Mononuclear cell (primary cell): ENCODE measurements at regions not wholly inside any gene's neighbourhood (a gene's known extent, or its start where the extent isn't known, plus 50 kb on each side); places are given as distances from the start of the nearest gene placed in this dataset.

ENCODE experiments used
- H3K27me3 ChIP-seq: 2 replicates; pipeline ENCODE4 v1.6.0; 2011; ENCODE audit warnings: low read length, control low read depth; ENCODE audit not compliant: insufficient read depth
- H3K4me1 ChIP-seq: 2 replicates; pipeline ENCODE4 v1.5.1; 2011; ENCODE audit warnings: mild to moderate bottlenecking, low read length, control low read depth; ENCODE audit not compliant: insufficient read depth
- H3K4me3 ChIP-seq: 2 replicates; pipeline ENCODE4 v1.5.1; 2011; ENCODE audit warnings: mild to moderate bottlenecking, low read length, moderate library complexity
- H3K9me3 ChIP-seq: 2 replicates; pipeline ENCODE4 v1.5.1; 2011; ENCODE audit warnings: low read depth, mild to moderate bottlenecking, control low read depth, low read length

- peaks cover 21% of the 10 kb centered on the region for H3K4me1 ChIP-seq
- no peaks in the 10 kb centered on the region for H3K9me3 ChIP-seq
- peaks cover 70% of the 10 kb centered on the region for H3K27me3 ChIP-seq
- no peak overlapping the region for H3K4me3 ChIP-seq
These were observed 76.8 kb upstream of the LEP start for GRCh38 chr7:128164061-128164954.

- H3K4me1 ChIP-seq: peaks cover 21% of the 10 kb centered on the region
- no peaks in the 10 kb centered on the region for H3K9me3 ChIP-seq
- H3K4me3 ChIP-seq: no peak overlapping the region
- peaks cover 74% of the 10 kb centered on the region for H3K27me3 ChIP-seq
These were observed 76.0 kb upstream of the LEP start for GRCh38 chr7:128164955-128165670.

GRCh38 chr7:128165927-128166420 lies 75.1 kb upstream of the LEP start:
- peaks cover 72% of the 10 kb centered on the region for H3K27me3 ChIP-seq
- H3K4me3 ChIP-seq: no peak overlapping the region
- no peaks in the 10 kb centered on the region for H3K9me3 ChIP-seq
- peaks cover 21% of the 10 kb centered on the region for H3K4me1 ChIP-seq

- H3K4me1 ChIP-seq: peaks cover 21% of the 10 kb centered on the region
- peaks cover 73% of the 10 kb centered on the region for H3K27me3 ChIP-seq
- H3K9me3 ChIP-seq: no peaks in the 10 kb centered on the region
- no peak overlapping the region for H3K4me3 ChIP-seq
These were observed 74.5 kb upstream of the LEP start for GRCh38 chr7:128166603-128167041.

GRCh38 chr7:128167042-128167701 lies 73.9 kb upstream of the LEP start:
- Histone ChIP-seq H3K4me3 (no peak overlapping the region), H3K27me3 (peaks cover 71% of the 10 kb centered on the region), H3K9me3 (no peaks in the 10 kb centered on the region), H3K4me1 (peaks cover 21% of the 10 kb centered on the region)

GRCh38 chr7:128167791-128168666 lies 73.0 kb upstream of the LEP start:
- Histone ChIP-seq H3K4me3 (no peak overlapping the region), H3K4me1 (peaks cover 21% of the 10 kb centered on the region), H3K27me3 (peaks cover 67% of the 10 kb centered on the region), H3K9me3 (no peaks in the 10 kb centered on the region)

- Histone ChIP-seq H3K9me3 (no peaks in the 10 kb centered on the region), H3K4me1 (peaks cover 21% of the 10 kb centered on the region), H3K27me3 (peaks cover 67% of the 10 kb centered on the region), H3K4me3 (no peak overlapping the region)
These were observed 72.3 kb upstream of the LEP start for GRCh38 chr7:128168667-128169210.

- no peak overlapping the region for H3K4me3 ChIP-seq
- peaks cover 21% of the 10 kb centered on the region for H3K4me1 ChIP-seq
- H3K9me3 ChIP-seq: no peaks in the 10 kb centered on the region
- peaks cover 55% of the 10 kb centered on the region for H3K27me3 ChIP-seq
These were observed 70.6 kb upstream of the LEP start for GRCh38 chr7:128170461-128170860.

- peaks cover 20% of the 10 kb centered on the region for H3K4me1 ChIP-seq
- H3K9me3 ChIP-seq: no peaks in the 10 kb centered on the region
- peaks cover 45% of the 10 kb centered on the region for H3K27me3 ChIP-seq
- no peak overlapping the region for H3K4me3 ChIP-seq
These were observed 69.6 kb upstream of the LEP start for GRCh38 chr7:128171342-128171918.

GRCh38 chr7:128172151-128172550 lies 68.9 kb upstream of the LEP start:
- Histone ChIP-seq H3K27me3 (peaks cover 38% of the 10 kb centered on the region), H3K4me1 (peaks cover 13% of the 10 kb centered on the region), H3K9me3 (no peaks in the 10 kb centered on the region)

GRCh38 chr7:128172963-128173362 lies 68.1 kb upstream of the LEP start:
- H3K4me1 ChIP-seq: peaks cover 6% of the 10 kb centered on the region
- no peak overlapping the region for H3K4me3 ChIP-seq
- no peaks in the 10 kb centered on the region for H3K9me3 ChIP-seq
- H3K27me3 ChIP-seq: peaks cover 33% of the 10 kb centered on the region

More at GRCh38 chr7:128172151-128172550, 68.9 kb upstream of the LEP start:
- no peak overlapping the region for H3K4me3 ChIP-seq

GRCh38 chr7:128174386-128174785 lies 66.7 kb upstream of the LEP start:
- Histone ChIP-seq H3K4me1 (peaks cover 9% of the 10 kb centered on the region), H3K9me3 (no peaks in the 10 kb centered on the region)

GRCh38 chr7:128176696-128177095 lies 64.4 kb upstream of the LEP start:
- no peak overlapping the region for H3K4me3 ChIP-seq
- no peaks in the 10 kb centered on the region for H3K27me3 ChIP-seq
- no peaks in the 10 kb centered on the region for H3K9me3 ChIP-seq
- H3K4me1 ChIP-seq: peaks cover 9% of the 10 kb centered on the region

More at GRCh38 chr7:128174386-128174785, 66.7 kb upstream of the LEP start:
- Histone ChIP-seq H3K27me3 (peaks cover 19% of the 10 kb centered on the region), H3K4me3 (no peak overlapping the region)
